ENCODE measurements at regions not wholly inside any gene's neighbourhood (a gene's known extent, or its start where the extent isn't known, plus 50 kb on each side); places are given as distances from the start of the nearest gene placed in this dataset.

DNA sequence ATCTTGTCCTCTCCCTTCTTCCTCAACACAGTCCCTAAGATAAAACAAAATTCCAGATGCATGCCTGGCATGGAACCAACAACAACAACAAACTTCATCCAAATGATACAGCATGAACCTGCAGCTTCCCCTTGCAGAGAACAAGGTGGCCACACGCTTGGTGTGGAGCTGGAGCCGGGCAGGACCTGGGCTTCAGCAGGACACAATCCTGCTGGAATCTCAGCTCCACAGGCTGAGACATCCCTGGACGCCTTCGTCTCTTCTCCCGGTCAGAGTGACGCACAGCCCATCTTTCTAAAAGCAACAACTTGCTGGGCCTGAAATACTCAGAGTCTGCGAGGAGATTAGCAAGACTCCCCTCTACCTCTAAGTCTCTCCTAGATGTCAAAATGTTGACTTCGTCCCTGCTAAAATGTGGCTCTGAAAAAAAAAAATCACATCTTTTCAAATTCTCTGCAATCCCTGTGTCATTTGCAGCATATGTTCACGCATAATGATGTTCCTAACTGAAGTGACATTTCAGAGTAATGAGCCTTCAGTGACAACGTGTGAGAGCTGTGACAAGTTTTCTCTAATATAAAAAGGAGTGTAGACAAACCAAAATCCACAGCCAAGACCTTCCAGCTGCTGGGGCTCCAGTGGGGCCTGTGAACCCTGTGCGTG, 1232.3 kb downstream of the TBC1D22A start:
- DNase-seq (ENCODE audit: low read depth in 2 of 3, low spot score in 2 of 3): no peak

DNA sequence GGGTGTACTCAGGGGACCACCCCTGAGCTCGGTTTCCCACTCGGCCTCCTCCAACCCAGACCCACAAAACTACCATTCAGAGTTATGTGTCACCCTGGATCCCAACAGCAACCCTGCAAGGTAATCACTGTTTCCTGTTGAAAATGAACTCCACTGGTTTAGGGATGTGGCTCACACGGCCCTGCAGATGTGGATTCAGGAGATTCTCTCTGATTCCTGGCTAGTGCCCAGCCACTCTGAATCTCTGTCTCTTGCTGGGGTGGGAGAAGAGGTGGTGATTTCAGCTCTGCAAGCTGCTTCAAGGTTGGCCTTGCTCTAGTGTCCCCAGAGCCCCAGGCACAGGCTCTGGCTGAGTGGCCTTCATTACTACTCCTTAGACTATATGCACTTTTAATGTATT, 1231.6 kb downstream of the TBC1D22A start:
- DNase-seq (ENCODE audit: low read depth in 2 of 3, low spot score in 2 of 3): no peak

DNA sequence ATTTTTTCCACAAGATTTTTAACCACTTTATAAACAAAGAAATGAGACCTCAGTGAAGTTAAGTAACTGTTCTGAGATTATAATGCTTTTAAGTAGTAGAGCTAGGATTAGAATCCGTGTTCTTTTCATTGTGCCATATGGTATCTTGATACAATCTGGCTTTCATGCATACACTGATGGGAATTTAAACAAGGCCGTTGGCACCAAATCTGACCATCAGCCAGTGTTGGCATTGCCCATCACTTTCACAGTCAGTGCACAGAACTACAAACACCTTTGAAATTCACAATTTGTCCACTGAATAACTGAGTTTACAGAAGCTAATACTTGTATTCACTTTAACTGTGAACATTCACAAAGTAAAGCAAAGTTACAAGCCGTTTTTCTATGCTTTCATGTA, 1228.0 kb downstream of the TBC1D22A start:
- no peak for DNase-seq (ENCODE audit: low read depth in 2 of 3, low spot score in 2 of 3)

DNA sequence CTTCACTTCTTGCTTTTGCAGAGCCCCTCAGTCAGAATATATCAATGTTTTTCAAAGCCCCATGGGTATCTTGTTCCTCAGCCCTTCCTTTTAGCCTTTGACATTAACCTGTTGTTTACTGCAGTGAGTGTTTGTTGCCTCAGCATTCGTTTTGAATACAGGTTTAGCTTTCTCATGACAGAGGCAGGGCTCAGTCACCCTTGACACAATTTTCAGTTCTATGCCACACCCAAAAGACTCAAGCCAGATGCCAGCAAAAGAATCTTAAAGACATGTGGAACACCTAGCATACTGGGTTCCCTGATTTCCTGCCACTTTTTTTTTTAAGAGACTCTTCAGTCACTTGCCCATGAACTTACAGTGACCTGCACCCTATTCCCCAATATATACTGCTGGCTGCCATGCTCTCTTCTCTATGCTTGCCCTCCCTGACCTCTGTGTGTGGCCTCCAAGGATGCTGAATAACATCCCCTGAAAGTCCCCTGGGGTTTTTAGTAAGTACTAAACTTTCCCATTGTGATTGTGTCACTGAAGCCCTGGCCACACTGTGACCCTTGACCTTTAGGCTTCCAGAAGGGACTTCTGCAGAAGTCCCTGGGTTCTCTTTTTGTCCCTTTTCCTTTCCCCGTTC, 1225.5 kb downstream of the TBC1D22A start:
- DNase-seq (ENCODE audit: low read depth in 2 of 3, low spot score in 2 of 3): no peak

DNA sequence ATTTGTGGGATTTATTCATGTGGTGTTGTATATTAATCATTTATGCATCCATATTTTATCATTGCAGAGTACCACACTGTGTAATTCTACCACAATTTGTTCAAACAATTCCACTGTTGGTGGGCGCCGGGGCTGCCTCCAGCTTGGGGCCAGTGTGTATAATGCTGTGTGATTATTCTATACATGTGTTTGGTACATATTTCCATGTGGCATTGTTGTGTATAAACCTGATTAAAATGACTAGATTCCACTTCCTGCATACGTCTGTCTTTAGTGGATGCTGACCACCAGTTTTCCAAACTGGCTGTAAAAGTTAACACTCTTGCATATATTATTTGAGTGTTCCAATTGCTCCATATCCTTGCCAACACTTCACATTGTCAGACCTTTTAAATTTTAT, 1213.8 kb downstream of the TBC1D22A start:
- DNase-seq (ENCODE audit: low read depth in 2 of 3, low spot score in 2 of 3): no peak

DNA sequence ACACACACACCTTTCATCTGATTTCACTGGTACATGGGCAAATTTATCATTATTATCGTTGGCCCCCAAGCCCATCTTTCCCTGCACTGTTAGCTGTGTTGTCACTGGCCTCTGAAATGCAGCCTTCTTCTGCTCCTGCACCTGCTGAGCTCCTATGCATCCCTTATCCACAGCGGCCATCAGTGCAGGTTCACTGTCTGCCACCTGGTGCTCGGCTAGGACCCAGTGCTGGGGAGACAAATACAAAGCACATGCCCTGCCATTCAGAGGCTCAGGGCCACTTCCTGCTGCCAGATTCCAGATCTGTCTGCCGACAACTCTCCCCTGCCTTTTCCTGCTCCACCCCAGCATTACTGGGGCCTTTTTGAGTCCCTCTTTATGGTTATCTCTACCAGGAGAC, 1205.4 kb downstream of the TBC1D22A start:
- no peak for DNase-seq (ENCODE audit: low read depth in 2 of 3, low spot score in 2 of 3)

DNA sequence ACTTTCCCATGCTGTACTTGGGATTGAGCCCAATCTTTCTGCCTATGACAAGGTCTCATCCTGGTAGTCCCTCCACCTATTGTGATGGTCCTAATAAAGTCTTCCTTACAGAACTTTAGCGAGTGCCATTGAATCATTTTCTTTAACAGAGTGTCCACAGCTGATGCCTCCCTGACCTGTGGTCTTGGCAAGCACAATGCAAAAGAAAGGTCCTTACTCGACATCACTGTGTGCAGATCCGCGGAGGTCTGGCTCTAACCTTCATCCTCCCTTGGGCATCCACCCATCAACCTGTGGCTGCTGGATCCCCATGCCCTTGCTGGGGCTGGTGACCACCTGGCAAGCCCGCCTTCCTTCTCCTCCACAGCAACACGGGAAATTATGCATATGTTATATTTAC, 1203.9 kb downstream of the TBC1D22A start:
- no peak for DNase-seq (ENCODE audit: low read depth in 2 of 3, low spot score in 2 of 3)

DNA sequence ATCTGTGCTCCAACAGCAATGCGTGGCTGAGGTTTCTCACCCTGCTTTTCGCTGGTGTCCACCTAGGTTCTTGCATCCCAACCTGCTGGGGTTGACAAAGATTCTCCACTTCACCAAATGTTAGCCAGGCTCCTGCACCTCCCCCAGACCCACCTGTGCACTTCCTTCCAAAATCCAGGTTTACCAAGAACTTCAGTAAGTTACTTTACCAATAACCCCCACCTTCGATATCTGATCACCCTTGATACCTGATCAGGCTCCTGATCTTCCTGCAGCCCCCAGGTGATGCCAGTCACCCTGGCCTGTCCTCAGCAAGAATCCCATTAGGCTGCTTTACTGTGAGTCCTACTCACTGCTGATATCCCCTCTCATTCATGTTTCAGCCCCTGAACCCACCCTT, 1203.4 kb downstream of the TBC1D22A start:
- DNase-seq (ENCODE audit: low read depth in 2 of 3, low spot score in 2 of 3): no peak

DNA sequence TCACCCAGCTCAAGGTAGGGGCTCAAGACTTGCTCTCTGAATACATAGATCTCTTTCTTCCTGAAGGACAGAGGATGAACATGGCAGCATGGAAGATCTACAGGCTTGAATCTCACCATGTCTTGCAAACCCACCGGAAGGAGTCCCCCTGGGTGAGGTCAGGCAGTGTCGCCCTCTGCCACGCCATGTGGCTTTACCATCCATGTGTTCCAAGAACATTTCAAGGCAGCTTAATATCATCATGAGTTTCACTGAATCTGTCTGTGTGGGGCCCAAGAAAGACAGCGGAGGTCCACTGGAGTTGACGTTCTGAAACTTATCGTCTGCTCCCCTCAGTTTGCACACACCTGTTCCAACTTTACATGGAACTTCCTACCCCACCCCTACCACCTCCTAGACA, 1202.6 kb downstream of the TBC1D22A start:
- DNase-seq (ENCODE audit: low read depth in 2 of 3, low spot score in 2 of 3): no peak

DNA sequence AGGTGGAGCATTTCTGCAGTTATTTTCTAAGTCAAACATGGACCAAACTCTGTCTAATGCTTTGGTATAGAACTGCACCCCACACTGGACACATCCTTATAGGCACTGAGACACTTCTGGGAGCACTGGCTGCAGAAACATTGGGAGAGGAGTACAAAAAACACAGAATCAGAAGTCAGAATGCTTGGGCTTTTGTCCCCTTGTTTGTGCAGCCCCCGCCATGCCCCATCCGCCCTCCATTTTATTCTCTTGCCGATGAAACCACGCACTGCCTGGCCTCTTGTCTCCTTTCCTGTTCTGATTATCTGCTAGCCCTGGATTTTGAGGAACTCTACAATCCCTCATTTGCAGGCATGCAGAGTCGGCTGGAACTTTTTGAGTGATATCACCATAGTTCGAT, 1201.2 kb downstream of the TBC1D22A start:
- DNase-seq (ENCODE audit: low read depth in 2 of 3, low spot score in 2 of 3): no peak

DNA sequence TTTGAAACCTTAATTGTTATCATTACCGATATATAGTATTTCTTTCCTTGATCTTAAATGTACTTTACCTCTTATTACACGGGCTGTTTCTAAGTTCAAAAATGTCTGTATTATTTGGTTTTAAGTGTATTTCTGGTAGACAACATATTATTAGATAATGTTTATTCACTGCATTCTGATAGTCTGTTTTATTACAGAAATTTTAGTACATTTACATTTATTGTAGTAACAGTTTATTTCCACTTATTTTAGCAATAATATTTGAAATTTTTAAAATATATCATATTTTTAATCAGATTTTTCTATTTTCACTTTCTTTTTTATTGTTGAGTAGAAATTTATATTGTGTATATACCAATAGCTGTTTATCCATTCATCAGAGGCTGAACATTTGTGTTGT, 1195.2 kb downstream of the TBC1D22A start:
- DNase-seq (ENCODE audit: low read depth in 2 of 3, low spot score in 2 of 3): no peak

DNA sequence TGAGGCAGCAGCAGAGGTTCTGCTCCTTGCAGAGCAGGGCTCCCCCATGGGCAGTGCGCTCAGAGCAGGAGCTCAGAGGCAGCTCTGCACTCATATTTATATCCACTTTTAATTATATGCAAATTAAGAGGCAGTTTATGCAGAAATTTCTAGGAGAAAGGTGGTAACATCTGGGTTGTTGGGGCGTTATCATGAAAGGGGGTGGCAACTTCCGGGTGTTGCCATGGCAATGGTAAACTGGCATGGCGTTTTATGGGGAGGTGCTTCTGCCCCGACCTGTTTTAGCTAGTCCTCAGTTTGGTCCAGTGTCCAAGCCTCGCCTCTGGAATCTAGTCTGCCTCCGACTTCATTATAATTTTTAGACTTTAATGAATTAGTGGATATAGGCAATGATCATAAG, 1191.7 kb downstream of the TBC1D22A start:
- DNase-seq (ENCODE audit: low read depth in 2 of 3, low spot score in 2 of 3): no peak

DNA sequence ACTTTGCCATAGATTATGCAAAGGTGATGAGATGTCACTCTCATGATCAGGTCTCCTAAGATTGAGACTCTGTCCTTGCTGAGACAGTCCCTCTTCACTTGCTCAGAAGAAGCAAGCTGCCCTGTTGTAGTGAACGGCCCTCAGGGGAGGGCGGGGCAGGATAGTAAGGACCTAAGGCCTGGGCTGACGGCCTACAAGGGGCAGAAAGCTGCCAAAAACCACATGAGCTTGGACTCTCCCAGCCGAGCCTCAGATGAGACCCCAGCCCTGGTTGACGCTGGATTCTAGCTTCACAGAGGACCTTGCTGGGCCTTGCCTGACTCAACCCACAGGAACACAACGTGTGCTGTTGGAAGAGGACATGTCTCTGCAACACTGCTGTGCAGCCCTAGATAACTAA, 1182.5 kb downstream of the TBC1D22A start:
- DNase-seq (ENCODE audit: low read depth in 2 of 3, low spot score in 2 of 3): no peak

DNA sequence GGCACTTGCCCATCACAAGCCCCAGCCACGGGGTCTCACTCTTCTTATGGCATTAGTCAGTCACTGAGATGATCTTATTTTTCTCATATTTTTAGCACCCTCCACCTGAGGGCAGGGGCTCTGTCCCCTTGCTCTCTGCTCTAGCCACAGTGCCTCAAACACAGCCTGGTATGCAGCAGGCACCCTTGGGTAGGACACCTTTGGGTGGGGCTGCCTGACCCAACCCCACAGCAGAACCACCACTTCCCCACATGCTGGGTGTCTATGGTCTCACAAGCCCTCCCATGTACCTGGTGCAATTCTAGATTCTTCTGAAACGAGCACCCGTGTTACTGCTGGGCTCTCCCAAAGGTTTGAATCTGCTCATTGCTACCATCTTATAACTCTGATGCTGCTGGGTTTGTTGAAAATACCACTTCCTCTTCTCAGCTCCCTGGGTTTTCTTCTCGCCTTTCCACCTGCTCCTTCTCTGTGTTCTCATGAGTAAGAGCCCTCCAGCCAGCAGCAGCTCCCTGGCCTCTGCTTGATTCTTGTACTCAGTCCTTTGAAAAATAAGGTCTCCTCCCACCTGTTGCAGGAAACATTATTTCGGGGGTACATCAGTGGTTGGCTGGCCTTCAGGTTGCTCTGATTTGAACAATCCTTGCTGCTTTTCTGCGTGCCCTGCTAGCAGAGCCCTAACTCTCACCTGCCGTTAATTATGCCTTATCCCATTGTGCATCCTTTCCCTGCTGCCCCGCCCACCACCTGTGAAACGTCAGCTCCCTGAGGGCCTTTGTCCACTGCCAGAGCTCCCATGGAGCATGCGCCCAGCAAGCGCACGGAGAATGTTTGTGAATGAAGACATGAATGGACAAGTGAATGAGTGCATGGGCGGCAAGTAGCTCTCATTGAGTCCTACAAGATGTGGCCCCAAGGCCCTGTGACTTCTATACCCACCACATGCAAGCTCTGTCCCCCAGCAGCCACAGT, 1181.6 kb downstream of the TBC1D22A start:
- DNase-seq (ENCODE audit: low read depth in 2 of 3, low spot score in 2 of 3): peak in 1 of 3 donors; percentile 21

DNA sequence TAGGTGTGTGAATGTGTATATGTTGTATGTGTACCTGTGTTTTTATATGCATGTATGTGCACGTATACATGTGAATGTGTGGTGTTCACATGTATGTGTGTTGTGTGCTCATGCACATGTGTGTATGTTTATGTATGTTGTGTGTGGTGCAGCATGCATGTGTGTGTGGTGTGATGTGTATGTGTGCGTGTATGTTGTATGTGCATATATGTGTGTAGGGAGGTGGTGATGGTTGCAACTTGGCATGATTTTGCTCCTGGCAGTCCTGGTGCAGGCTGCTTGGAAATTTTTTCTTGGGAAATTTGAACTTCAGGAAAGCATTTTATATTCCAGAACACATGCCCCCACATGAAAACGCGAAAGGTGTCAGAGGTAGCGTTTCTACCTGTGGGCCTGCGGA, 1177.8 kb downstream of the TBC1D22A start:
- DNase-seq (ENCODE audit: low read depth in 2 of 3, low spot score in 2 of 3): no peak

DNA sequence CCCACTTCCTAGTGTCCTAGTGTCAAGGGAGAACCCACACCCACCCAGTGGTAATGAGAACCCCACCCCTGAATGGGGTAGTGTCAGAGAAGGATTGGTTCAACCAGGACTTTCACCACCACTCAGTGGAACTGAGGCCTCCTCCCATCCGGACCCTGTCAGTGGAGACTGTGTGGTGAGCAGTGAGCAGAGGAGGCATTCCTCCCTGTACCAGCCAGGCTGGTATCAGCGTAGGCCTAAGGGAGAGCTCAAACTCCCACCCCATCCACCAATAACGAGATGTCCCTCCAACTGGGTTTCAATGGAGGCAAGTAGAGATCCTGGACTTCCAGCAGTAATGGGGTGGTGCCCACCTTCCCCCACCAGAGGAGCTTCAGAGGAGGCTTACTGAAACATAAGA, 1171.4 kb downstream of the TBC1D22A start:
- DNase-seq (ENCODE audit: low read depth in 2 of 3, low spot score in 2 of 3): no peak

DNA sequence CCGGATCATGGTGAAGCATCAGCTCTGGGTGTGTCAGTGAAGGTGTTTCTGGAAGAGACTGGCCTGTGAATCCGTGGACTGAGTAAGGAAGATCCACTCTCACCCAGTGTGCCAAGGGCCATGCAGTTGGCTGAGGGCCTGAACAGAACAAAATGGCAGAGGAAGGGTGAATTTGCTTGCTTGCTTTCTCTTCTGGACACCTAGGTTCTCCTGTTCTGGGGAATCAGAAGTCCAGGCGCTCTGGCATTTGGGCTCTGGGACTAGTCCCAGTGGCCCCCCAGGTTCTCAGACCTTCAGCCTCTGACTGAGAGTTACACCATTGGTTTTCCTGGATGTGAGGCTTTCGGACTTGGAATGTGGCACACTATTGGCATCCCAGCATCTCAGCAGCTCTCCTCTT, 1170.8 kb downstream of the TBC1D22A start:
- DNase-seq (ENCODE audit: low read depth in 2 of 3, low spot score in 2 of 3): no peak

DNA sequence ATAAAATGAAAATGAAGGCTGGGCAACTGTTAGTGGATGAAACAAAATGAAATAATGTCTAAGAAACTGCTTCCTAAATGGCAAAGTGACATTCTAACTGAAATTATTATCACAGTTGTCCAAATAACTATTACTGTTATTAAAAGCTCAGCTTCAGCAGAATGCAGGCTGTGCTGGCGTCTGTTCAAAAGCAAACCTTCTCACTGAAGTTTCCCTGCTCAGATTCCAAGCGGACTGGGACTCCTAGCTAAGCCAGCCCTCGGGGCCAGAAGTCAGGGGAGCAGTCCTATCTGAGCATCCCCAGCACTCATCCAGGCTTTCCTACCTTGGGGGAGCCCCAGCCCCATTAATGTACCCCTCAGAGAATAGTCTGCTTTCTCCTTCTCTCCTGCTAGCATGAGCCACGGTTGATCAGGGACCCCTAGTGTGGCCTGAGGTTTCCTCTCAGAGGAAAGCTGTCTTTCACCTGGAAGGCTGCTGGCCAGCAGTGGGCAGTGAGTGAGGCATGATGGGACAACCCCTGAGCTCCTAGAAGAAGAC, 1167.3 kb downstream of the TBC1D22A start:
- no peak for DNase-seq (ENCODE audit: low read depth in 2 of 3, low spot score in 2 of 3)

DNA sequence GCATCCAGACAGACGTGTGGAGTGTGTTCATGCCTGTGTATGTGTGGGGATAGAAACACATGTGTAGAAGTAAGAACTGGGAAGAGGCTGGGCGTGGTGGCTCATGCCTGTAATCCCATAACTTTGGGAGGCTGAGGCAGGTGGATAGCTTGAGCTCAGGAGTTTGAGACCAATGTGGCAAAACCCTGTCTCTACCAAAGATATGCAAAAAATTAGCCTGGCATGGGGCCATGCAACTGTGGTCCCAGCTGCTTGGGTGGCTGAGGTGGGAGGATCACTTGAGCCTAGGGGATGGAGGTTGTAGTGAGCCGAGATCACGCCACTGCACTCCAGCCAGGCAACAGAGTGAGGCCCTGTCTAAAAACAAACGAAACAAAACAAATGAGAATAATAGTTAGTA, 1166.6 kb downstream of the TBC1D22A start:
- no peak for DNase-seq (ENCODE audit: low read depth in 2 of 3, low spot score in 2 of 3)

DNA sequence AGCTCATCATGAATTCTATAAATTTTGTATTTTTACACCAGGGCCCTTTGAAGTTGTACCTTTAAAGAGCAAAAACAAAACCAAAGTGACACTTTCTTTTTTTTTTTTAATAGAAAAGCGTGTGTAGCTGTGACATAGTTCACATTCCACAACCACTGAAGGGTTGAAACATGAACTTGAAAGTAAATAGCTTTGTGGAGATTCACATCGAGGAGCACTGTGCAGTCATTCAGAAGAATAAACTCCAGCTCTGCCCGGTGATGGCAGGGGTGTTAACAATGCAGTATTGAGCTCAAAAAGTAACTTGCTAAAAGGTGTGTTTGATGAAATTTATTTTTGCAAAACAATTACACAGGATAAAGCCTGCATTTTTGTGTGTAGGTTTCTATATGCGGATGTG, 1166.2 kb downstream of the TBC1D22A start:
- DNase-seq (ENCODE audit: low read depth in 2 of 3, low spot score in 2 of 3): no peak

DNA sequence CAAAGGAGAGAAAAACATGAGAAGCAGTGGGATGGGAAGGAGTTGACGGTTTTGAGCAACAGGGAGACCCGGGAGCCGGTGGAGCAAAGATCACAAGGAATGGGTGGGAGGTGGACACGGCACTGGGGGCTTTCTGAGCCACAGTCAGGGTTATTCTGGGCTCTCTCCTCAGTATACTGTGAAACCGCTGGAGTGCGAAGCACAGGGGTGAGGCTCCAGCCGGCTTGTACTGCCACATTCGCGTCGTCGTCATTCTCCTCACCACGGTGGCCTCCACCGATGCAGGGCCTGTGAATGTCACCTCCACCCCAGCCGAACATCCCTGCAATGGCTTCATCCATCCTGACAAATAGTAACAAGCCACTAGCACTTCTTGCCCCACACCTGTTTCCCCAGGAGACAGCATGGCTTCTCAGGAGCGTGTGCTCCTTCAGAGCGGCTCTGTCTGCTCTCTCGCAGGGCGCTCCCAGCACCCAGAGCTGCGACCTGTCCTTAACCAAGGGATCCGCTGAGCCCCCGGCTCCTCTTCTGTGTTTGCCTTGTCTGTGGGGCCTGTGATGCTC, 1165.3 kb downstream of the TBC1D22A start:
- no peak for DNase-seq (ENCODE audit: low read depth in 2 of 3, low spot score in 2 of 3)

All from hematopoietic multipotent progenitor cell (in vitro differentiated cells).